Bronchial epithelial cell (primary cell): ENCODE measurements at regions not wholly inside any gene's neighbourhood (a gene's known extent, or its start where the extent isn't known, plus 50 kb on each side); places are given as distances from the start of the nearest gene placed in this dataset.

Experiments
- DNase-seq: peaks from one replicate; pipeline ENCODE4 v3.0.0-alpha.2; 2010; ENCODE audit warnings: low read depth
- FAIRE-seq: peaks from 2 replicates; lab custom pipeline; 2011; peaks lifted over from hg19 to GRCh38; lab: Jason Lieb, UNC
- H3K27me3 ChIP-seq: 2 replicates; pipeline ENCODE4 v1.5.1; 2011; ENCODE audit warnings: low read length; ENCODE audit not compliant: control insufficient read depth, insufficient read depth
- H3K36me3 ChIP-seq: 2 replicates; pipeline ENCODE4 v1.5.1; 2011; ENCODE audit warnings: low read length; ENCODE audit not compliant: control insufficient read depth, insufficient read depth
- H3K4me3 ChIP-seq: 2 replicates; pipeline ENCODE4 v1.5.1; 2011; ENCODE audit warnings: mild to moderate bottlenecking, low read depth, low read length, control low read depth
- CTCF ChIP-seq: IDR thresholded peaks from 2 replicates; pipeline ENCODE4 v1.5.1; 2011; ENCODE audit warnings: mild to moderate bottlenecking, moderate library complexity, low read length, control low read depth, inconsistent platforms; ENCODE audit not compliant: insufficient read depth, severe bottlenecking

- peak; percentile 21 for DNase-seq
- Histone ChIP-seq H3K4me3 (no peak overlapping the region), H3K36me3 (no peaks in the 10 kb centered on the region), H3K27me3 (no peaks in the 10 kb centered on the region)
- FAIRE-seq = no peak
- no peak for TF ChIP-seq CTCF
Measured at GRCh38 chr11:28581286-28582242, 473.4 kb downstream of the METTL15 start.

- no peak for FAIRE-seq
- Histone ChIP-seq H3K27me3 (no peaks in the 10 kb centered on the region), H3K36me3 (no peaks in the 10 kb centered on the region), H3K4me3 (no peak overlapping the region)
- no peak for DNase-seq
- TF ChIP-seq CTCF = no peak
Measured at GRCh38 chr11:28571371-28571770, 463.2 kb downstream of the METTL15 start.

GRCh38 chr11:28569106-28569505 lies 460.9 kb downstream of the METTL15 start:
- FAIRE-seq (no peak), DNase-seq (no peak)
- H3K36me3 ChIP-seq = no peaks in the 10 kb centered on the region
- no peaks in the 10 kb centered on the region for H3K27me3 ChIP-seq
- H3K4me3 ChIP-seq = no peak overlapping the region
- no peak for TF ChIP-seq CTCF

- FAIRE-seq (peak; percentile 75), DNase-seq (peak; percentile 92)
- TF ChIP-seq CTCF = no peak
Measured at GRCh38 chr11:28566339-28567089, 458.3 kb downstream of the METTL15 start.

GRCh38 chr11:28559492-28559891 lies 451.3 kb downstream of the METTL15 start:
- no peaks in the 10 kb centered on the region for H3K36me3 ChIP-seq

More at GRCh38 chr11:28566339-28567089, 458.3 kb downstream of the METTL15 start:
- H3K36me3 ChIP-seq = no peaks in the 10 kb centered on the region
- H3K4me3 ChIP-seq = peak overlapping the region; percentile 2
- no peaks in the 10 kb centered on the region for H3K27me3 ChIP-seq

More at GRCh38 chr11:28559492-28559891, 451.3 kb downstream of the METTL15 start:
- DNase-seq (no peak), FAIRE-seq (no peak)
- no peak overlapping the region for H3K4me3 ChIP-seq
- no peaks in the 10 kb centered on the region for H3K27me3 ChIP-seq
- no peak for TF ChIP-seq CTCF
